ENCODE measurements at regions not wholly inside any gene's neighbourhood (a gene's known extent, or its start where the extent isn't known, plus 50 kb on each side); places are given as distances from the start of the nearest gene placed in this dataset.

DNA sequence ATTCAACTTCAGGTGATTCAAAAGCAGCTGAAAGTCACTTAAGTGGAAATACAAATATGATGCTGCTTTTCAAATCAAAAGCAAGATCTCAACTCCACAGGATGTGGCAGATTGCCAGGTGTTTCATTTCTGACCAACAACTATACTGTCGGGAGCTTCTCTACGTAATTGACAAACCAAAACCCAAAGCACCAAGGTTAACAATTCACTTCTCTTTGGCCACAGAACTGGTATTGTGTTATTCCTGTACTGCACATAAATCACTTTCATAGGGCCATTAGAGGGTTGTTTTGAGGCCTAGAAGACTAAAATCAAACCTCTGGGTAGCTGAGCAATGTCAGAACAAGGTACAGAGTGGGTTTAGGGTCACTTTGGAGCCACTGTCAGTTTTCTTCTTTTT is 169.7 kb downstream of the HAO1 start:
- TF ChIP-seq, protein P1, sequence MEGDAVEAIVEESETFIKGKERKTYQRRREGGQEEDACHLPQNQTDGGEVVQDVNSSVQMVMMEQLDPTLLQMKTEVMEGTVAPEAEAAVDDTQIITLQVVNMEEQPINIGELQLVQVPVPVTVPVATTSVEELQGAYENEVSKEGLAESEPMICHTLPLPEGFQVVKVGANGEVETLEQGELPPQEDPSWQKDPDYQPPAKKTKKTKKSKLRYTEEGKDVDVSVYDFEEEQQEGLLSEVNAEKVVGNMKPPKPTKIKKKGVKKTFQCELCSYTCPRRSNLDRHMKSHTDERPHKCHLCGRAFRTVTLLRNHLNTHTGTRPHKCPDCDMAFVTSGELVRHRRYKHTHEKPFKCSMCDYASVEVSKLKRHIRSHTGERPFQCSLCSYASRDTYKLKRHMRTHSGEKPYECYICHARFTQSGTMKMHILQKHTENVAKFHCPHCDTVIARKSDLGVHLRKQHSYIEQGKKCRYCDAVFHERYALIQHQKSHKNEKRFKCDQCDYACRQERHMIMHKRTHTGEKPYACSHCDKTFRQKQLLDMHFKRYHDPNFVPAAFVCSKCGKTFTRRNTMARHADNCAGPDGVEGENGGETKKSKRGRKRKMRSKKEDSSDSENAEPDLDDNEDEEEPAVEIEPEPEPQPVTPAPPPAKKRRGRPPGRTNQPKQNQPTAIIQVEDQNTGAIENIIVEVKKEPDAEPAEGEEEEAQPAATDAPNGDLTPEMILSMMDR (IDR thresholded peaks at IDR 0.05): no peak
- TF ChIP-seq POLR2A (IDR thresholded peaks at IDR 0.05): no peak

Data from tibial nerve (tissue), 3 donors.